Colonic mucosa (tissue), 4 donors: ENCODE measurements at regions not wholly inside any gene's neighbourhood (a gene's known extent, or its start where the extent isn't known, plus 50 kb on each side); places are given as distances from the start of the nearest gene placed in this dataset.
A peak's percentile ranks its signal among the peaks of the same experiment; 100 is the strongest.

ENCODE experiments used
- DNase-seq: peaks from one replicate; pipeline ENCODE4 v3.0.0-alpha.2; 2020
- H3K27ac ChIP-seq: fragments of 200-600 bp; one replicate; pipeline ENCODE4 v1.8.0; 2021
- H3K27me3 ChIP-seq: fragments of 200-600 bp; one replicate; pipeline ENCODE4 v1.8.0; 2021
- H3K36me3 ChIP-seq: fragments of 200-600 bp; one replicate; pipeline ENCODE4 v1.8.0; 2021
- H3K4me1 ChIP-seq: fragments of 200-600 bp; one replicate; pipeline ENCODE4 v1.8.0; 2021; ENCODE audit warnings: mild to moderate bottlenecking
- H3K4me3 ChIP-seq: fragments of 200-600 bp; one replicate; pipeline ENCODE4 v1.8.0; 2021
- H3K9ac ChIP-seq, 2 donors: one replicate each; pipeline ENCODE4 v1.7.0; 2013; ENCODE audit warnings: control low read depth in 2 of 2, low read depth in 2 of 2, low read length in 2 of 2
- H3K9me3 ChIP-seq: fragments of 200-600 bp; one replicate; pipeline ENCODE4 v1.8.0; 2021
- CTCF ChIP-seq: fragments of 200-600 bp; IDR thresholded peaks from one replicate; pipeline ENCODE4 v1.8.0; 2022; ENCODE audit warnings: antibody characterized with exemption, mild to moderate bottlenecking
- intact Hi-C: fragments of 100-400 bp; cut with DNase I; formaldehyde crosslinking; loops from one replicate; pipeline ENCODE4 v1.14.1; 2022
- donor health status: healthy.
- donor health status: DM: no; HTN: no; CAD: no.
- donor health status: DM: no; HTN: no; CAD: no.

GRCh38 chr18:41396861-41397260 is 558.2 kb upstream of the PIK3C3 start:
- TF ChIP-seq CTCF: no peak
- Histone ChIP-seq H3K9ac (no peak overlapping the region), H3K4me1 (no peaks in the 10 kb centered on the region), H3K27me3 (no peaks in the 10 kb centered on the region), H3K36me3 (no peaks in the 10 kb centered on the region), H3K27ac (no peak overlapping the region), H3K9me3 (no peaks in the 10 kb centered on the region), H3K4me3 (no peak overlapping the region)
- DNase-seq: no peak
- intact Hi-C loops: no loop called here

GRCh38 chr18:41396211-41396610 is 558.8 kb upstream of the PIK3C3 start:
- intact Hi-C loops: no loop called here
- no peak overlapping the region for H3K4me3 ChIP-seq
- no peaks in the 10 kb centered on the region for H3K27me3 ChIP-seq
- no peak for DNase-seq
- H3K9me3 ChIP-seq: no peaks in the 10 kb centered on the region
- no peaks in the 10 kb centered on the region for H3K36me3 ChIP-seq
- TF ChIP-seq CTCF: no peak
- no peak overlapping the region for H3K27ac ChIP-seq
- H3K9ac ChIP-seq: no peak overlapping the region
- no peaks in the 10 kb centered on the region for H3K4me1 ChIP-seq

GRCh38 chr18:41395695-41396094 is 559.3 kb upstream of the PIK3C3 start:
- no peak for TF ChIP-seq CTCF
- intact Hi-C loops: no loop called here
- no peaks in the 10 kb centered on the region for H3K36me3 ChIP-seq
- no peak overlapping the region for H3K4me3 ChIP-seq
- no peaks in the 10 kb centered on the region for H3K27me3 ChIP-seq
- no peak overlapping the region for H3K27ac ChIP-seq
- no peak overlapping the region for H3K9ac ChIP-seq
- no peaks in the 10 kb centered on the region for H3K9me3 ChIP-seq
- DNase-seq: no peak
- H3K4me1 ChIP-seq: no peaks in the 10 kb centered on the region

GRCh38 chr18:41391616-41392595 is 563.1 kb upstream of the PIK3C3 start:
- Histone ChIP-seq H3K27ac (no peak overlapping the region), H3K4me3 (no peak overlapping the region), H3K9ac (no peak overlapping the region), H3K36me3 (no peaks in the 10 kb centered on the region), H3K4me1 (no peaks in the 10 kb centered on the region), H3K9me3 (no peaks in the 10 kb centered on the region), H3K27me3 (no peaks in the 10 kb centered on the region)
- peak; percentile 25 for DNase-seq
- intact Hi-C loops: no loop called here
- peak; percentile 39 for TF ChIP-seq CTCF

GRCh38 chr18:41390309-41390708 is 564.7 kb upstream of the PIK3C3 start:
- no peak overlapping the region for H3K9ac ChIP-seq
- H3K4me3 ChIP-seq: no peak overlapping the region
- no peak for DNase-seq
- H3K27me3 ChIP-seq: no peaks in the 10 kb centered on the region
- intact Hi-C loops: no loop called here
- no peaks in the 10 kb centered on the region for H3K36me3 ChIP-seq
- TF ChIP-seq CTCF: no peak
- no peak overlapping the region for H3K27ac ChIP-seq
- no peaks in the 10 kb centered on the region for H3K9me3 ChIP-seq
- H3K4me1 ChIP-seq: no peaks in the 10 kb centered on the region
